GM18867 (cell line): ENCODE measurements at regions not wholly inside any gene's neighbourhood (a gene's known extent, or its start where the extent isn't known, plus 50 kb on each side); places are given as distances from the start of the nearest gene placed in this dataset.

Experiments used
- ATAC-seq: cut with Tn5 transposase; IDR thresholded peaks from one replicate; pipeline ENCODE4 v1.9.1; 2021; ENCODE audit warnings: mild to moderate bottlenecking, moderate library complexity; ENCODE audit not compliant: unreplicated experiment

DNA sequence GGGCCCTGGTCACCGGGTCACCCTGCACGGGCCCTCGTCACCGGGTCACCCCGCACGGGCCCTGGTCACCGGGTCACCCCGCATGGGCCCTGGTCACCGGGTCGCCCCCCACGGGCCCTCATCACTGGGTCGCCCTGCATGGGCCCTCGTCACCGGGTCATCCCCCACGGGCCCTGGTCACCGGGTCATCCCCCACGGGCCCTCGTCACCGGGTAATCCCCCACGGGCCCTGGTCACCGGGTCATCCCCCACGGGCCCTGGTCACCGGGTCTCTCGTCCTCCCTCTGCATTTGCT lies 77.6 kb downstream of the RIPK4 start:
- no peak for ATAC-seq

DNA sequence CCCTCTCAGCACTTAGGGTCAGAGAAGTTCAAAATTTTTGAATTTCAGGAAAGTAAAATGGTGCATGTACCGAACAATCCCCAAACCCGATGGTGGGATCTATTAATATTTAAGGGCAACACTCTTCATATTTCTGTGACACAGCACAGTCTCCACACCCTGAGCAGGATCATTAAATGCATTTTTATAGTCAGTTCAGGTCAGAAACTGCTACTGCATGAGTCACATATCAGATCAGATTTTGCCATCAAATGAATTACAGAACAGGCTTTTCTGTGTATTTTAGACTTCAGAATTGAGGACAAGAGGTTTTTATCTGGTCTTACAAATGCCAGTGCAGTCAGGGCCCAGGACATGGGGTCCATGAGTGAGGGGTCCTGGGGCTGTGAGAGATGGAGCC lies 79.2 kb downstream of the RIPK4 start:
- no peak for ATAC-seq

DNA sequence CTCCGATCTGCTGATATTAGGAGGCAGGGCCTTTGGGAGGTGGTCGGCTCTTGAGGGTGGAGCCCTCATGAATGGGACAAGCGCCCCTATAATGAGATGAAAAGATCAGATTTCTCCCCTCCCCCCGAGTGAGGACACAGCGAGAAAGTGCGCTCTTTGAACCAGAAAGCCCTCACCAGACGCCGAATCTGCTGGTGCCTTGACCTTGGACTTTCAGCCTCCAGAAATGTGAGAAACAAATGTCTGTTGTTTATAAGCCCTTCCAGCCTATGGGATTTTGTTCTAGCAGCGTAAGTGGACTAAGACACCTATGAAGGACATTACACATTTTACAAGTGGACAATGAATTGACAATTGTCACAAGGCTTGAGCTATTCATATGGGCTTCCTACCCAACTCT lies 80.2 kb downstream of the RIPK4 start:
- ATAC-seq, result no peak

DNA sequence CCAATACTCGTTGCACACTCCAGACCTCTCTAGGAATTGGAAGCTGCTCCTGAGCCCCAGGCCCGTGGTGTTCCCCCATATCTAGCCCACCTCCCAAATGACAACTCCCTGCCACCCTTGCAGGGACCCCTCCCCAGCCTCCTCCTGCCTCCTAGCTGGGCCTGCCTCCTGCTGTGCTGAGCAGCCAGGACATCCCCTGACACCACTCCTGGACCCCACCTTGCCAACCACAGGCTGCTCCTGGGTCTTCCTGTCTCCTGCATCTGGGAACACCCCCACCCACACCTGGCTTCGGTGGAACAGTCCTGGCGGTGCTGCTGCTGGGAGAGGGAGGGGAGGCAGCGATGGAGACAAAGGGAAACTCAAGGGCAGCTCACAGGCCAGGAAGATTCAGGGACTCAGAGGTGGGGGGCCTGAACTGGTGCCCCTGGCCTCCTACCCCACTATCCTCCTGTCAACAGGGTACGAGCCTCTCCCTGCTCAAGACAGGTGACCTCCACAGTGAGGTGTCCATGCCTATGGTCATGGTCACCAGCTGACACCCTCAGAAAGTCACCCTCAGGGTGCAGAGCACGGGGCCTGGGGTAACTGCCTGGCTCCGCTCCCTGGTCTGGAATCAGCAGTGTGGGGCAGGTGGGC lies 81.2 kb downstream of the RIPK4 start:
- no peak for ATAC-seq

DNA sequence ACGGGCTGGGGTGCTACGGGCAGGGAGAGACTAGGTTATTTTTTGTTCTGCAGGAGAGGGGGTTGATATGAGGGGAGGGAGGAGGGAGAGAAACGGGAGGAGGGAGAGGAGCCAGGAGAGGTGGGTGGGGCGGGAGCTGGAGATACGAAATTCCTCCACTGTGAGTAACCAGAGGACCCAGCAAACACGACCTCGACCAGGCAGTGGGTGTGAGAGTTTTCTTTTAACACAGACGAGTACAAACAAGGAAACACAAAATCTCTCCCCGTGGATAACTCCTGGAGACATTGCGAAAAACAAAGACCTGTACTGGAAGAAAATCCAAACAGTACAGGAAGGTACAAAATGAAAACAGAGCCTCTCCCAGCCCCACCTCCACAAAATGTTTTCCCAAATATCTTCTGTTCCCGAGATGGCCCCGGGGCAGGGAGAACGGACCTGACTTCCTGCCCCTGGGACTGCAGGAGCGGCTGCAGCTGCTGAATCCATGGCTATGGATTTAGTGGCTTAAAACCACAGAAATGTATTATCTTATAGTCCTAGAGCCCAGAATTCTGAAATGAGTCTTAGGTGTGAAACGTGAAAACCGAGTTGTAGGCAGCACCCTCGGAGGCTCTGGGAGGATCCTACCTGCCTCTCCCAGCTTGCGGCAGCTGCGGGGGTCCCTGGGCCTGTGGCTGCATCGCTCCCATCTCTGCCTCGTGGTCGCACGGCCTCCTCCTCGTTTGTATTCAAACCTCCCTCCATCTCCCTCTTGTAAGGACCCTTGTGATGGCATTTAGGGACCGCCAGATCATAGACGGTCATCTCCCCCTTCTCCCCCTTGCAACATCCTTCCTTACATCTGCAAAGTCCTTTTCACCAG lies 82.2 kb downstream of the RIPK4 start:
- ATAC-seq, result no peak

DNA sequence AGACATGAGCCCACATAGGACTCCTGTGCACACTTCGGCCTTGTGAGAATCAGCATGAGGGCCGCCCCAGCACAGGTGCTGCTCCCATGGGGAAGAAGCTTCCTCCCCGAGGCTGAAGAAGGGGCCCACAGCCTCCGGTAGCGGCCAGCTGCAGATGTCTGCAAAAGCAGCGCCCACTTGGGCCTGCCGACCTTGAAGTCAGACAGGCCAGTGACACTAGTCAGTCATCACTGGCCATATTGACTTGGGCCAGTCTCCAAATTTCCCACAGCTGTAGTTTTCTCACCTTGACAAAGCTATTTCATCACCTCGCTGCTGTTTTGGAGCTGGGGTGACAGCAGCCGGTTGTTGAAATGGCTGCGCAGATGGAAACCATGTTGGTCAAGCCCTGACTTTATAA lies 83.0 kb downstream of the RIPK4 start:
- no peak for ATAC-seq

DNA sequence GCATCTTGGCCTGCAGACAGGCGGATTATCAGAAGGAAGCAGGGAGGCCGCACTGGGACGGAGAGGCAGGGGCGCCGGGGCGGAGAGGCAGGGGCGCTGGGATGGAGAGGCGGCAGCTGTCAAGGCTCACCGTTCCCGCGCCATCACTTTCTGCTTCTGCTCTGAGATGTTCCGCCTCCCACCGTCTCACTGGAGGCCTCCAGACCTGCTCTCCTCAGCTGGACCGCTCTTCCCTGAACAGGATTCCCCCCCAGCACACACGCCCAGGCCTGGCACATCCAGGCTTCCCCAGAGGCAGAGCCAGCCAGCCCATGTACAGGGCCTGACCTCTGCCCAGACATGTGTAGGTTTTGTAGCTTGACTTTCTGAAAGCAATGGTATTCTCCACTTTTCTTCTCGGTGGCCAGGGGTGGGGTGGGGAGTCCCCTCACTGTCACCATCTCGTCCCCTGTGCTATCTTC lies 84.1 kb downstream of the RIPK4 start:
- ATAC-seq, result no peak

DNA sequence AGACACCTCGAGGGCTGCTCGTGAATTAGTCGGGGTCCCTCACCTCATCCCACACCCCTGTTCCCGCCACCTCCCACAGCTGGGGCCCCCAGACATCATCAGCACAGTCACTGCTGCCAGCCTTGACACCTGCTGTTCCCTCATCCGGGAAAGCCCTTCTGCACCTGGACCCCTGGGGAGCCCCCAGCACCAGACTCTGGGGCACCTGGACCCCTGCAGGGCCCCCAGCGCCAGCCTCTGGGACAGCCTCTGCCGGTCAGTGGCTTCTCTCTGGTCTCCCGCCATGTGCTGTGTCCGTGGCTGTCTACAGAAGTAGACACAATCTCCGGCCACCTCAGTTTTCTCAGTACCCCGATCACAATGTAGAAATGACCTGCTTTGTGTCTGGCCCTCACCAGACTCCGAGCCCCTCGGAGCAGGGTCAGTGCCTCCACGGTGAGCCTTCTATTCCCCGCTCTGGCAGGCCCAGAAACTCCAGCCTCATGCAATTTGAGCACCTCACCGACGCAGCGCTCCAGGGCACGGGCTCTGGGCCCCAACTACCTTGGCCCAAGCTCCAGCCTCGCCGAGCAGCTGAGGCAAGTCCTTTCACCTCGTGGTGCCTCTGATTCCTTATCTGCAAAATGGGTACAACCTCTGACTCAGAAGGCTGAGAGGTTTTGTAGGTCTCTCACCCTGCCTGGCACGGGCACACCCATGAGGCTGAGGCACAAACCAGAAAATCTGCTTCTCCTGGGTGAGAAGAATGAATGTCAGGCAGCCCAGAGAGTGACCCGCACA lies 84.7 kb downstream of the RIPK4 start:
- no peak for ATAC-seq

DNA sequence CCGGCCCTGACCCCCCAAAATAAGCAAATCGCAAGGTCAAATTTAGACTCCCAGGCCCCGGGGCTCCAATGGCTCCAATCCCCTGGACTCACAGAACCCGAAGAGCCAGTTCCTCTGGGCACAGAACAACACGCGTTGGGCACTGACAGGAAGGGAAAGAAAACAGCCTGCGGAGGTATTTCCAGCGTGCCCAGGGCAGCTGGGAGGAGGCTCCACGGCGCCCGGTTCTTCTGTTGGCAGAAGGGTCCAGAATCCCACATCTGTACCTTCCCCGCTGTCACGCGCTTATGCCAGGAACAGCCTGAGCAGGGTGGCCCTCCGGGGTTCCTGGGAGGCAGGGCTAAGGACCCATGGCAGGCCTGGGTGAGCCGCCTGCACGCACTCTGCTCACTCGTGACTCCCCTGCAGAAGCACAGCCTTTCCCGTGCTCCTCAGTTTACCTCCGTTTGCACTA lies 85.5 kb downstream of the RIPK4 start:
- no peak for ATAC-seq

DNA sequence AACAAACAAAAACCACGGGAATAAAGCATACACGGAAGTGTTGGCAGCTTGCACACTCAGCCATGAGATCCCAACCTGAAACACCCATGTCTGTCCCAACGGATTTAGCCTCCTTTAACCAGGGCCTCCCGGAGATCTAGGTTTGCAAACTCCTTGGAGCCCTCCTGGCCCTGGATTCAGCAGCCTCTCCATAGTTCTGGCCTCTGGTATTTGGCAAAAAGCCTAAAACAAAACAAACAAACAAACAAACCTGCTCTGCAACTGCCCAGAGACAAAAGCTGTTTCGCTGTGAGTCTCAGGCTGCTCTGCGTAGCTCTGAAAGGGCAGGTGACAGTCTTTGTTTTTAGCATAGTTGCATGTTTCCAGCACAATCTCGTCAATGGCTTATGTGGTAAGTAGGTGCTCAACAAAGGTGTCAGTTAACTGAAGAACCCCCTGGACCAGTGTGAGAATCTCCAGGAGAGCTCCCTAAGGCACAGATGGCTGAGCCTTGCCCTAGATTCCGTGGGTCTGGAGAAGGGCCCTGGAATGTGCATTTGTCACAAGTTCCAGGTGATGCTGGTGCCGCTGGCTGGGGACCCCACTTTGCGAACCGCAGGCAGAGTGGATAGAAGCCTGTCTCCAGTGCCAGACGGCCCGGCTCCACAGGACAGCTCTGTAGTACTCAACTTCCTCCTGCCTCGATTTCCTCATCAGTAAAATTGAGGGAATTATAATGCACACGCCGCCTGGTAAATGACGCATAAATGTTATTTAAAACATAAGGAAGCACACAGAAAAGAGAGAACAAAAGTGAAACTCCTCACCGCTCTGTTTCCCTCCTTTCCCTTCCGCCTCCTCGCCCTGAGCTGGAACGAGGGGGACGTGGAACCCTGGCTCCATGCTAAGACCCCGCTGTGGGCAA lies 86.2 kb downstream of the RIPK4 start:
- ATAC-seq, result no peak

DNA sequence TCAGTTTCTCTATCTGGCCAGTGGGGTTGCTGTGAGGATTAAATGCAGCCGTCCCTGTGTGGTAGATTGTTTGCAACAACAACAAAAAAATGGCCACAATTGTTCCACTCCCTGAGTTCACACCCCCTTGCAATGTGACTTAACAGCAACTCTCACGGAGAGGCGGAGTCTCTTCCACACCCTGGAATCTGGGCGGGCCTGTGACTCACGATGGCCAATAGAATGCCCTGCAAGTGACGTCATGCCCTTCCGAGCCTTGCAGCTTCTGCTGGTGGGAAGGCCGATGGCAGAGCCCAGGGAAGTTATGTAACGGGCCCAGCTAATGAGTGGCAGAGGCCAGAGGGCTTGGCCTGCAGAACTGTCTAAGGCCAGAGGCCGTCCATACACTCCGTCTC lies 87.9 kb downstream of the RIPK4 start:
- ATAC-seq, result no peak

DNA sequence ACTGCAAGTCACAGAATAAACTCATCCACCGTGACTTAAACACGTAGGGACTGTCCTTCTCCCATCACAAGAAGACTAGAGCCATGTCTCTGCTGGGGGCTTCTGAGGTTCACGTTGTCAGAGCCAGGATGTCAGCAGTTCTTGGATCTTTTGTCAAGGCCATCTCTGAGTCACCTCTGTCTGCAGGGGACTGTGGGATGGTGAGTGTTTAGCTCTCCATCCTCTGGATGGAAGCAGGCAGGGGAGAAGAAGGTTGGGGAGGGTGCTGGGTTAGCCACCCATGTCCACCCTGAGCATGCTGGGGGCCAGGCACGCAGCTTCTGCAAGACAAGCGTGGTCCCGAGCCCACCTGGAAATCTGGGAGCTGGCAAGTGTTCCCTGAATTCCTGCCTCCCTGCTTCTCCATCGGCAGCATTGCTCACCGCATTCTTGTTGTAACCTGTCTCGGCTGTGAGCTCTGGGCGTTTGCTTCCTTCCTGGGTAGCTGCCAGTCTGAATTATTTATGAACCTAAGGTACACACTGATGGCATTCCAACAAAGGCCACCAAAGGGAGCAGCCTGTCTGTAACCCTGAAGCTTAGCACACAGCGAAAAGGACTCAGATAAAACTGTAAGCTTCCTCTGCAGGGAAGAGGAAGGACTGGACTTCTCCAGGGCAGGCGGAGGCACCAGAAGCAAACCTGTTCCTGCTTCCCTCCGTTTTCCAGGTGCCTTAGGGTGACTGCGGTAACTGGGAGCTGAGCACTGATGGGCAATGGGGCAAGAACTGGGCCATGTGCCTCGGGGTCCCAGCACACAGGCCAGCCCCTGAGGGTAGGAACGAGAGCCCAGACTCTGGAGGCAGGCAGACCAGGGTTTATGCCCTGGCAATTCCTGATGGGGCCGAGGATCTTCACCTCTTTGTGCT lies 88.6 kb downstream of the RIPK4 start:
- ATAC-seq, result no peak

DNA sequence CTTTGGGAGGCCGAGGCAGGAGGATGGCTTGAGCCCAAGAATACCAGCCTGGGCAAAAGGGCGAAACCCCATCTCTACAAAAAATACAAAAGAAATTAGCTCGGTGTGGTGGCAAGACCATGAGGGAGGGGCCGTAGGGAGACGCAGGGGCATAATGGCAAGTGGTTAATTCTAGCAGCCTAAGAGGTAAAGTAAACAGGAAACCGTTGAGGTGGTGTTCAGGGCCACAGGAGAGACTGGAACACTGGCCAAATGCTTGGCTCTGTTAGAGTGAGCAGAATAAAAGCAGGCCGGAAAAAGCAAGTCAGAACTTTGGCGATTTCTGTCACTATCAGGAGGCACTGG lies 89.2 kb downstream of the RIPK4 start:
- ATAC-seq, result no peak

DNA sequence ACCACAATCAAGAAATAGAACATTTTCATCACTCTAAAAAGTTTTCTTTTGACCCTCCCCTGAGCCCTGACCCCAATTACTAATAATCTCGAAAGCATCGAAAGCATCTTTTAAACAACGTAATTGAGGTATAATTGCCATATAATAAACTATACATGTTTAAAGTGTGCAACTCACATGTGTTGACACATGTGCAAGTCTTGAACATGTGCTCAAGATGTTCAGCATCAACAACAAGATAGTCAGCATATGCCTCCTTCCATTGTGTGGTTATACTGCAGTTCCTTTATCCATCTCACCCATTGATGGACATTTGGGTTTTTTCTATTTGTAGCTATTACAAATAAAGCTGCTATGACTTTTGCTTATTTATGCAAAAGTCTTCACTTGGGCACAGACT lies 90.7 kb downstream of the RIPK4 start:
- ATAC-seq, result no peak

DNA sequence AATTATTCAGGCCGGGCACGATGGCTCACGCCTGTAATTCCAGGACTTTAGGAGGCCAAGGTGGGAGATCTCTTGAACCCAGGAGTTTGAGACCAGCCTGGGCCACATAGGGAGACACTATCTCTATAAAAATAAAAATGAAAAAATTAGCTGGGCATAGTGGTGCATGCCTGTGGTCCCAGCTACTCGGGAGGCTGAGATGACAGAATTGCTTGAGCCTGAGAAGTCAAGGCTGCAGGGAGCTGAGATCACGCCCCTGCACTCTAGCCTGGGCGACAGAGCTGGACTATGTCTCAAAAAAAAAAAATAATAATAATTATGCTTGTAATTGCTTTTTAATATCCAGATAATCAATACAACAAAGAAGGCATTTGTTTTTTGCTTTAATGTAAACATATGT lies 91.3 kb downstream of the RIPK4 start:
- no peak for ATAC-seq

DNA sequence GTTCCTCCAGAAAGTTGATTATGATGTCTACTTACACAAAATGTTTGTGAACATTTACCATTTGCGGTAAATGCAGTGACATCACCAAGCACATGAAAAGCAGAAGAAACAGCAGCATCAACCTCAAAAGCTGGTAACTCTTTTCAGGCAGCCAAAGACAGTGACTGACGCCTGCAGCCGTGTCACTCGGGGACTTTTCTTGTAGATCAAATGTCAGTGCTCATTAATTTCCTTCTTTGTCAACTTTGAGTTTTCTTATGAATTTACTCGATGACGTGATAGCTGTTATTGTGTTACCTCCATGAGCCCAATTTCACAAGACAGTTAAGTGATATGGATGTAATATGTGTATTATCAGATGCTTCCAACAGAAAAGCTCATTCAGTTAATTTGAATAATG lies 92.5 kb downstream of the RIPK4 start:
- ATAC-seq, result no peak

DNA sequence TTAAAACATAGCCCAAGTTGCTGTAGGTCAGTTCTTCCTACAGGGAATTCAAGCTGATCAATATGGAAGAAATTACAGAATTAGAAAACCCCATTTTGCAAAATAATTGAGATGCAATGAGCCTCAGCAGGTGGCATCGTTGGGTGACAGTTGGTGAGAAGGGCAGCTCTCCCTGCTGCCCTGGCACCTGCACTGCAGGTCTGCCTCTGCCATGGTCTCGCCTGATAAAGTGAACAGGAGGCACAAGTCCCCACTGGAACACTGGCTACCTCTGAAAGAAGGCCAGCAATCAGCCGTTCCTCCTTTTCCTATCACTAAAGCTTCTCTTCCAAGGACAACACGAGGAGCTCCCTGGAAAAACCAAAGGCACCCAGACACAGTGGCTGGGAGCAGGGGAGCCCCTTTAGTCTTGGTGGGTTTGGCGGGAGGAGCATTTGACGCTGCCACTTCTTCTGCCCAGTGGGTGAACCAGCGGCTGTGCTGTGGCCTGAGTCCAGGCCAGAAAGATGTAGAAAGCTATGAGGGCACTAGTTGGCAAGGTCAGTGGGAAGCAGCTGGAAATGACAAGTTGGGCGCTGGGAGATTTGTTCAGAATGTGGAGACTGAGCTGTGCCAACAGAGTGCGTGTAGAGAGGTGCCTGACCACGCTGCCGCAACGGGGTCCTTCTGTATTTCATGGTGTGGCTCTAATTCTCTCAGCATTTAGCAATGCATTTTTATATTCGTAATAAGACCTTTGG lies 93.1 kb downstream of the RIPK4 start:
- no peak for ATAC-seq

DNA sequence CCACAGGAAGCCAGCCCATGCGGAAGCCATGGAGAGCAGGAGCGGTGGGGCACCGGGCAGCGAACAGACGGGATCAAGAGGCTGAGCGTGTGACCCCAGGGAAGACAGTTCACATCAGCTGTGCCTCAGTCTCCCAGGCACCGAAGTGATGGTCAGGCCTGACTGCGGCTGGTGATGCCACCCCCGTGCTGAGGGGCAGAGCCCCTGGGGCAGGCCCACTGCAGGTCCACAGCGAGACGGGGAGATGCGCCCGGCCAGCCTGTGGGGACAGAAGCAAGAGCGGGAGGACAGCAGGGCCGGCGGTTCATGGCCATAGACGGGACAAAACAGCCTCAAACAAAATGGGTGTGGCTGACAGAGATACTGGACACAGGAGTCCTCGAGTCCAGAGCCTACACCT lies 93.8 kb downstream of the RIPK4 start:
- ATAC-seq, result no peak

DNA sequence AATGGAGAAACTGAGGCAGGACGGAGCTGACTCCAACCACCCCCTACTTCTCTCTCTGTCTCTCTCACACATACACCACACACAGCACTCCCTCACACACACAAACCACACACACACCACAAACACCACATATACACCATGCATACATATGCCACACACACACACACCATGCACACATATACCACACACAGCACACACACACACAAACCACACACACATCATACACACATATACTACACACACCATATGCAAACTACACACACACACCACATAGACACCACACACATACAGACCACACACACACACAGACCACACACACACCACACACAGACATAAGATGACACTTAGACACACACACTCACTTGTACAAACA lies 94.3 kb downstream of the RIPK4 start:
- no peak for ATAC-seq
